Colonic mucosa (tissue), 4 donors: ENCODE measurements at regions not wholly inside any gene's neighbourhood (a gene's known extent, or its start where the extent isn't known, plus 50 kb on each side); places are given as distances from the start of the nearest gene placed in this dataset.

Experiments used
- DNase-seq: peaks from one replicate; pipeline ENCODE4 v3.0.0-alpha.2; 2020
- H3K27ac ChIP-seq: fragments of 200-600 bp; one replicate; pipeline ENCODE4 v1.8.0; 2021
- H3K27me3 ChIP-seq: fragments of 200-600 bp; one replicate; pipeline ENCODE4 v1.8.0; 2021
- H3K36me3 ChIP-seq: fragments of 200-600 bp; one replicate; pipeline ENCODE4 v1.8.0; 2021
- H3K4me1 ChIP-seq: fragments of 200-600 bp; one replicate; pipeline ENCODE4 v1.8.0; 2021; ENCODE audit warnings: mild to moderate bottlenecking
- H3K4me3 ChIP-seq: fragments of 200-600 bp; one replicate; pipeline ENCODE4 v1.8.0; 2021
- H3K9ac ChIP-seq, 2 donors: one replicate each; pipeline ENCODE4 v1.7.0; 2013; ENCODE audit warnings: control low read depth in 2 of 2, low read depth in 2 of 2, low read length in 2 of 2
- H3K9me3 ChIP-seq: fragments of 200-600 bp; one replicate; pipeline ENCODE4 v1.8.0; 2021
- CTCF ChIP-seq: fragments of 200-600 bp; IDR thresholded peaks from one replicate; pipeline ENCODE4 v1.8.0; 2022; ENCODE audit warnings: antibody characterized with exemption, mild to moderate bottlenecking
- intact Hi-C: fragments of 100-400 bp; cut with DNase I; formaldehyde crosslinking; loops from one replicate; pipeline ENCODE4 v1.14.1; 2022
- donor health status: healthy.
- donor health status: DM: no; HTN: no; CAD: no.
- donor health status: DM: no; HTN: no; CAD: no.

DNA sequence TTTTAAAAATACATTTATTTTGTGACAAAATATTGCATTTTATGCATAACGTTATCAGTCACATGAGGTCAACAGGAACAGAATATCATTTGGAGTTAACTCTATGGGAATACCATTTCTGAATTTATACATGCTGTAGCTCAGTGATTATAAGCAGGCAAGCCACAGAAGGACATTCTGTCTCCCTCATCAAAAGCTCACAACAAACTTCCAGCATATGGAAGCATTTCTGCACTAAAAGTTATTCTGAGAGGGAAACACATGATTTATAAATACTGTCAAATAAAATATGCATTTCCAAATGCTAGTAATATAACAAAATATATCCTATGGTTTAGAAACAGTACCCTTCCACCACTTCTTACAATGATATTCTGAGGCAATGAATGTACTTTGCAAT lies 854.1 kb upstream of the B3GALT2 start:
- H3K4me1 ChIP-seq: no peaks in the 10 kb centered on the region
- H3K9ac ChIP-seq: no peak overlapping the region
- no peak for TF ChIP-seq CTCF
- no peaks in the 10 kb centered on the region for H3K36me3 ChIP-seq
- no peak overlapping the region for H3K27ac ChIP-seq
- no peaks in the 10 kb centered on the region for H3K9me3 ChIP-seq
- intact Hi-C loops: no loop called here
- H3K4me3 ChIP-seq: no peak overlapping the region
- no peaks in the 10 kb centered on the region for H3K27me3 ChIP-seq
- no peak for DNase-seq

- no peak for DNase-seq
- Histone ChIP-seq H3K4me3 (no peak overlapping the region), H3K27me3 (no peaks in the 10 kb centered on the region), H3K36me3 (no peaks in the 10 kb centered on the region), H3K9me3 (no peaks in the 10 kb centered on the region), H3K4me1 (no peaks in the 10 kb centered on the region), H3K9ac (no peak overlapping the region), H3K27ac (no peak overlapping the region)
- no peak for TF ChIP-seq CTCF
- intact Hi-C loops: no loop called here
Measured at GRCh38 chr1:194039578-194039977, 853.2 kb upstream of the B3GALT2 start.

DNA sequence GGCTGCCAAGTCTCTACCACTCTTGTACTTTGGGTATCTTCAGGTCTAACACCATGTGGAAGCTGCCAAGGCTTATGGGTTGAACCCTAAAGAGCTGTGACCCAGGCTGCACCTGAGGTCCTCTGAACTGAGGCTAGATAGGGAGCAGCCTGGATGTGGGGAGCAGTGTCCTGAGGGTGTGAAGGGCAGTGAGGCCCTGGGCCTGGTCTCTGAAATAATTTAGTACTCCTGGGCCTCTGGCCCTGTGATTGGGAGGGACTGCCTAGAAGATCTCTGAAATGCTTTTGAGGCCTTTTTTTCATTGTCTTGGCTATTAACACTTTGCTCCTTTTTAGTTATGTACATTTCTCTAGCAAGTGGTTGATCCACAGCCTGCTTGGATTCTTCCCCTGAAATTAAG lies 847.2 kb upstream of the B3GALT2 start:
- DNase-seq: no peak
- no peak for TF ChIP-seq CTCF
- H3K9me3 ChIP-seq: no peaks in the 10 kb centered on the region
- H3K36me3 ChIP-seq: no peaks in the 10 kb centered on the region
- H3K27me3 ChIP-seq: no peaks in the 10 kb centered on the region
- no peak overlapping the region for H3K9ac ChIP-seq
- H3K27ac ChIP-seq: no peak overlapping the region
- no peaks in the 10 kb centered on the region for H3K4me1 ChIP-seq
- H3K4me3 ChIP-seq: no peak overlapping the region
- intact Hi-C loops: no loop called here

DNA sequence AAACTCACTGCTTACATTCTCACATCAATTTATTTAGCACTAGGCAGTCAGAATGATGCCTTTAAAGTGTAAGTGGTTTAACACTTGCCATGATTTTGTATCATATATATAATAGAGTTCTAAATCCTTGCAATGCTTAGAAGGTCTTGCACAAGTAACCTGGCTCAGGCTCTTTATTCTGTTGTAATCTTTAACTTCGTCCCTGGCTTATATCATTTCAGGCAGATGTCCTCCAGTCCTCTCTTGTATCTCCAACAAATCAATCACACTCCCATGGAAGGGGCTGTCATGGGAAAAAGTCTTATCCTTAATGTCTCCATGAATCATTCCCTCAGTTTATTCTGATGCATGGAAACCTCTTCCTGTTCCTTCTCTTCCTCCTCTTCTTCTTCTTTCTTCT lies 841.6 kb upstream of the B3GALT2 start:
- DNase-seq: no peak
- Histone ChIP-seq H3K27ac (no peak overlapping the region), H3K36me3 (no peaks in the 10 kb centered on the region), H3K27me3 (no peaks in the 10 kb centered on the region), H3K9me3 (peaks cover 3% of the 10 kb centered on the region), H3K4me3 (no peak overlapping the region), H3K4me1 (no peaks in the 10 kb centered on the region), H3K9ac (no peak overlapping the region)
- TF ChIP-seq CTCF: no peak
- intact Hi-C loops: no loop called here

GRCh38 chr1:194026422-194026821 lies 840.0 kb upstream of the B3GALT2 start:
- Histone ChIP-seq H3K4me3 (no peak overlapping the region), H3K4me1 (no peaks in the 10 kb centered on the region), H3K27me3 (no peaks in the 10 kb centered on the region), H3K27ac (no peak overlapping the region), H3K9me3 (peaks cover 3% of the 10 kb centered on the region), H3K36me3 (no peaks in the 10 kb centered on the region), H3K9ac (no peak overlapping the region)
- DNase-seq: no peak
- intact Hi-C loops: no loop called here
- no peak for TF ChIP-seq CTCF

DNA sequence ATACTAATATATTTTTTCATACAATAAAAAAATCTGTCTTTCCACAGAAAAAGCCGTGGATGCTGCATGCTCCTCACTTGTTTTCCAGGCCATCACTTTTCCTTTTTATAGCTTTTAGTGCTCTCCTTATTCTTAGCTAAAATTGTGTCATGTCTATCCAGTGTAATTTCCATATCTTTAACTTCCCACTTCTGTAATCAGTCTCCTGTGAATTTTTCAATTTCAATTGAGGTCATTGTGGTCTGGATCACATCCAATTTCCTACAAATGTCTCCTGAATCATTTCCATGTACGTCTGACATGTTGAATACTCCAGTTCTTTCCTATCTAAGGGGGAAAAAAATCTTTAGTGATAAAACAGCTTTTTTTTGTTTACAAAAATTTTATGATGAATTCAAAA lies 838.2 kb upstream of the B3GALT2 start:
- no peaks in the 10 kb centered on the region for H3K27me3 ChIP-seq
- no peak overlapping the region for H3K9ac ChIP-seq
- no peaks in the 10 kb centered on the region for H3K36me3 ChIP-seq
- no peaks in the 10 kb centered on the region for H3K4me1 ChIP-seq
- no peak for TF ChIP-seq CTCF
- no peak overlapping the region for H3K4me3 ChIP-seq
- H3K9me3 ChIP-seq: peaks cover 3% of the 10 kb centered on the region
- no peak for DNase-seq
- no peak overlapping the region for H3K27ac ChIP-seq
- intact Hi-C loops: no loop called here
